ENCODE measurements at regions not wholly inside any gene's neighbourhood (a gene's known extent, or its start where the extent isn't known, plus 50 kb on each side); places are given as distances from the start of the nearest gene placed in this dataset.

DNA sequence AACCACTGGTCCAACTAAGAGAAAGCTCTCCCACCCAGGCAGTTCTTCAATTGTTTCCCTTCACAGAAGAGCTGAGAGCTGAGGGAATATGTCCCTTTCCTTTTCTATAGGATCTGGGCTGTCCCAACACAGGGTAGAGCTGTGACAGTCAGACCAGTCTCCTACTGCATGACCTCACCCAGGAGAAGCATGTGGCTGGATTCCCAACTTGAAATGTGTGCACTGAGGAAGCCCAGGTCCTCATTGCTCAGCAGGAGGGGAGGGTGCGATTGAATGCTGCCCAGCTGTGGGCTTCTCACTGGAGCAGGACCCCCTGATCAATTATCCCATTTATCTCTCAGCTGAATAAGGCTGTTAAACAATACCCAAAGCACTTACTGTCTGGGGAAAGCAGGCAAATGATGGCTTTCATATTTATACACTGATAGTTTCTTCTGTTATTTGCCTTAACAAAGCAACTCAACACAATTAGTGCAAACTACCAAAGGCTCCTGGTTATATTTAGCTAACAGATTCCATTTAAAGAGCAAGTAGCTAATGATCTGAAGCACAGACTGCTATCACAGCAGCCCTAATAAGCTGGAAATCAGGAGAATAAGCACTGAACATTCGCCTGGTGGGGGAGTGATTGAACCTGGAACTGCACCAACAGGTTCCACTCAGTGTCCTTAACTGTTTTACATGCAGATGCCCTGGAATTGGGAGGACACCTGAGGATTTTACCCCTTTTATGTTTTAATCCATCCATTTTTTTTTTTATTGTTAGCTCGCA lies 508.8 kb downstream of the CCSER2 start:
- Histone ChIP-seq H3K9me3 (no peaks in the 10 kb centered on the region), H3K4me1 (peaks cover 0 to 21% (median 3%) of the 10 kb centered on the region in 9 donors), H3K4me3 (no peak overlapping the region), H3K27ac (peak overlapping the region; percentile 26 to 86 (median 76)), H3K36me3 (no peaks in the 10 kb centered on the region), H3K27me3 (no peaks in the 10 kb centered on the region)
- intact Hi-C loops (cut with DNase I) = no loop called here
- peak in 1 of 2 donors; percentile 60 for DNase-seq
- WGBS, 2 donors = 33 to 52% methylated on average over 3 of the region's 3 CpGs
- TF ChIP-seq, protein P1, sequence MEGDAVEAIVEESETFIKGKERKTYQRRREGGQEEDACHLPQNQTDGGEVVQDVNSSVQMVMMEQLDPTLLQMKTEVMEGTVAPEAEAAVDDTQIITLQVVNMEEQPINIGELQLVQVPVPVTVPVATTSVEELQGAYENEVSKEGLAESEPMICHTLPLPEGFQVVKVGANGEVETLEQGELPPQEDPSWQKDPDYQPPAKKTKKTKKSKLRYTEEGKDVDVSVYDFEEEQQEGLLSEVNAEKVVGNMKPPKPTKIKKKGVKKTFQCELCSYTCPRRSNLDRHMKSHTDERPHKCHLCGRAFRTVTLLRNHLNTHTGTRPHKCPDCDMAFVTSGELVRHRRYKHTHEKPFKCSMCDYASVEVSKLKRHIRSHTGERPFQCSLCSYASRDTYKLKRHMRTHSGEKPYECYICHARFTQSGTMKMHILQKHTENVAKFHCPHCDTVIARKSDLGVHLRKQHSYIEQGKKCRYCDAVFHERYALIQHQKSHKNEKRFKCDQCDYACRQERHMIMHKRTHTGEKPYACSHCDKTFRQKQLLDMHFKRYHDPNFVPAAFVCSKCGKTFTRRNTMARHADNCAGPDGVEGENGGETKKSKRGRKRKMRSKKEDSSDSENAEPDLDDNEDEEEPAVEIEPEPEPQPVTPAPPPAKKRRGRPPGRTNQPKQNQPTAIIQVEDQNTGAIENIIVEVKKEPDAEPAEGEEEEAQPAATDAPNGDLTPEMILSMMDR (IDR thresholded peaks at IDR 0.05) = no peak
- ATAC-seq = peak; percentile 87 to 97 (median 94)

- no peaks in the 10 kb centered on the region for H3K36me3 ChIP-seq
- 46 to 53% methylated on average over 10 of the region's 10 CpGs for whole genome bisulfite sequencing, 2 donors
- peak overlapping the region; percentile 26 to 86 (median 76) for H3K27ac ChIP-seq
- no peaks in the 10 kb centered on the region for H3K27me3 ChIP-seq
- H3K4me3 ChIP-seq = no peak overlapping the region
- ATAC-seq = peak; percentile 77 to 95 (median 90)
- peaks cover 0 to 21% (median 4%) of the 10 kb centered on the region in 9 donors for H3K4me1 ChIP-seq
- H3K9me3 ChIP-seq = no peaks in the 10 kb centered on the region
- intact Hi-C loops (cut with DNase I) = no loop called here
- TF ChIP-seq, protein P1 (IDR thresholded peaks at IDR 0.05) = no peak
- peak; percentile 59 to 63 for DNase-seq
These were observed 509.5 kb downstream of the CCSER2 start for GRCh38 chr10:84837877-84838276.

DNA sequence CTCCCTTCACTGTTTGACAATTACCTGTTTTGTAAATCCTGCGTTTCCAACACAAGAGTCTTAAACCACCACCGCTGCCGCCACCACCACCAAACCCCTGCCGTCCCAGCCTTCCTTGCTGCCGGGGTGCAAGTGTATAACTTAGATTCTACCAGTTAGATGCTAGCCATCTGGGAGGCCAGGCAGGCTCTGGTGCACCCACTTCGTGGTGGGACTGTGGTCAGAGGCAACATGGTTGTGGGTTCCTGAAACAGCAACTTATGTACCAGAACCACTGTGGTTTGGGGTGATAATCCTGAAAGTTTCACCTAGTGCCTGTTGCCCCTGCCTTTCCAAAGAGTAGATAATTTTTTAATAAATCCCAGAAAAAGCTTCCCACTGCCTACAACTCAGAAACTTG lies 510.5 kb downstream of the CCSER2 start:
- H3K4me3 ChIP-seq = no peak overlapping the region
- H3K27ac ChIP-seq = peak overlapping the region in 2 of 10 donors; percentile 83 to 86
- H3K9me3 ChIP-seq = no peaks in the 10 kb centered on the region
- TF ChIP-seq, protein P1 (IDR thresholded peaks at IDR 0.05) = no peak
- no peaks in the 10 kb centered on the region for H3K36me3 ChIP-seq
- no peak for ATAC-seq
- intact Hi-C loops (cut with DNase I) = no loop called here
- WGBS, 2 donors = 88 to 90% methylated on average over 6 of the region's 6 CpGs
- peaks cover 0 to 21% (median 4%) of the 10 kb centered on the region in 9 donors for H3K4me1 ChIP-seq
- DNase-seq = no peak
- H3K27me3 ChIP-seq = no peaks in the 10 kb centered on the region

DNA sequence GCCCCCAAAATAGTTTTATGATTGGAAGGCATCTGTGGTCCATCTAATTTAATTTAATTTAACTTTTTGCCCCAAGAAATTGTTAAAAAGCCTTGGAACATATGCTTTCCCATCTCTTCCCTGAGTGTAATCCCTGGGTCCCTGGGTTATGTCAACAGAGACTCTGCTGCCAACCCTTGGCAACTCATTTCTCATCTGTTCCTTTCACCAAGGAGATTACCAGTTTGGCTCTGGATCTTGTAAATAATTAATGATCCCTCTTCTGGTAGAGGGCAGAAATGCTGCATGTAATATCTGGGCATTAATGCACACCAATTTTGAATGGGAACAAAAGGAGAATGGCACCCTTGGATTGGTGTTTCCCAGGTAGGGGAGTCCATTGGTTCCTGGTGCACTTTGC lies 514.2 kb downstream of the CCSER2 start:
- H3K27ac ChIP-seq = no peak overlapping the region
- DNase-seq (peak in 1 of 2 donors; percentile 28), ATAC-seq (peak in 3 of 8 donors; percentile 44 to 61 (median 48))
- intact Hi-C loops (cut with DNase I) = loop anchor here in 5 of 10 donors (5.0 to 10.0 kb wide), 2 partner anchors 58 to 60 kb away; no protein-coding TSS in a partner anchor
- no peaks in the 10 kb centered on the region for H3K27me3 ChIP-seq
- no peaks in the 10 kb centered on the region for H3K36me3 ChIP-seq
- no peaks in the 10 kb centered on the region for H3K9me3 ChIP-seq
- TF ChIP-seq, protein P1 (IDR thresholded peaks at IDR 0.05) = peak in 1 of 9 donors; percentile 18
- no peak overlapping the region for H3K4me3 ChIP-seq
- H3K4me1 ChIP-seq = peaks cover 0 to 11% (median 0%) of the 10 kb centered on the region in 9 donors
